ENCODE measurements at regions not wholly inside any gene's neighbourhood (a gene's known extent, or its start where the extent isn't known, plus 50 kb on each side); places are given as distances from the start of the nearest gene placed in this dataset.

DNA sequence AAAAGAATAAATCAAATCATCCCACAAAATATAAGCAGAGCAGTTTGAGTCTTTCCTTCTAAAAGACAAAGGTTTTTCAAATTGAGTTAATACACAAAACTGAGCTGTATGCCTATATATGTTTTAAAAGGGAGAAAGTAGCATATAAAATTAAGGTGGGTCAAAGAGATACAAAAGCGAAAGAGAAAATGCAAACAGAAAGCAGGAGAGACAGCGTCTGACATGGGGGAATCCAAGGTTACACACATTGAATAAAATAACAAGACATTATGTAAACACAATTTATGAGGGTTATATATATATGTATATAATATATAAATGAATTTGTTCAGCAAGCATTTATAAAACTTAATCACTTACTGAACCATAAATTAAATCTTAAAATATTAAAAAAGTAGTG is 276.1 kb upstream of the LCORL start:
- no peak for TF ChIP-seq POLR2AphosphoS5 (IDR thresholded peaks at IDR 0.05; ENCODE audit: low read depth, low read length)
- no peak for TF ChIP-seq REST (IDR thresholded peaks at IDR 0.05; ENCODE audit: insufficient read depth in 1 of 2, low read depth in 2 of 2, low read length in 1 of 2)
- no peak for TF ChIP-seq TCF7L2 (IDR thresholded peaks at IDR 0.05; ENCODE audit: low read depth, low read length)
- no peak for TF ChIP-seq CTCF (IDR thresholded peaks at IDR 0.05)
- no peak for TF ChIP-seq SIN3A (IDR thresholded peaks at IDR 0.05; ENCODE audit: borderline replicate concordance, insufficient read depth, low read depth, low read length)

Data from Panc1 (cell line).